Osteoblast (primary cell): ENCODE measurements at regions not wholly inside any gene's neighbourhood (a gene's known extent, or its start where the extent isn't known, plus 50 kb on each side); places are given as distances from the start of the nearest gene placed in this dataset.

Experiments used
- DNase-seq: peaks from one replicate; pipeline ENCODE4 v3.0.0; 2011; ENCODE audit warnings: low spot score, mixed read lengths; ENCODE audit not compliant: insufficient read length; ENCODE audit errors: missing footprints
- H2AFZ ChIP-seq: 2 replicates; pipeline ENCODE4 v1.6.0; 2011; ENCODE audit warnings: mild to moderate bottlenecking, low read length
- H3K27ac ChIP-seq: 2 replicates; pipeline ENCODE4 v1.5.1; 2011; ENCODE audit warnings: mild to moderate bottlenecking, low read depth, low read length, moderate library complexity
- H3K27me3 ChIP-seq: 2 replicates; pipeline ENCODE4 v1.6.0; 2012; ENCODE audit warnings: mild to moderate bottlenecking, control low read depth, inconsistent platforms, low read length, moderate library complexity; ENCODE audit not compliant: insufficient read depth
- H3K36me3 ChIP-seq: 2 replicates; pipeline ENCODE4 v1.5.1; 2011; ENCODE audit warnings: mild to moderate bottlenecking, low read length, control low read depth, moderate library complexity; ENCODE audit not compliant: insufficient read depth
- H3K4me1 ChIP-seq: 2 replicates; pipeline ENCODE4 v1.5.1; 2011; ENCODE audit warnings: mild to moderate bottlenecking, low read length, control low read depth, moderate library complexity; ENCODE audit not compliant: insufficient read depth
- H3K4me2 ChIP-seq: 2 replicates; pipeline ENCODE4 v1.6.0; 2011; ENCODE audit warnings: mild to moderate bottlenecking, low read length; ENCODE audit not compliant: insufficient read depth
- H3K4me3 ChIP-seq: fragments of 200-600 bp; sonication (generic); 3 replicates; pipeline ENCODE4 v1.5.1; 2012; ENCODE audit warnings: mild to moderate bottlenecking, low read length, inconsistent platforms; ENCODE audit not compliant: insufficient read depth
- H3K79me2 ChIP-seq: 2 replicates; pipeline ENCODE4 v1.6.0; 2012; ENCODE audit warnings: mild to moderate bottlenecking, low read length, control low read depth, inconsistent platforms; ENCODE audit not compliant: insufficient read depth
- H3K9me3 ChIP-seq: 2 replicates; pipeline ENCODE4 v1.5.1; 2011; ENCODE audit warnings: low read depth, low read length, control low read depth
- H4K20me1 ChIP-seq: 2 replicates; pipeline ENCODE4 v1.6.0; 2012; ENCODE audit warnings: mild to moderate bottlenecking, low read length, control low read depth; ENCODE audit not compliant: insufficient read depth
- TF ChIP-seq, protein P1 (sequence below): IDR thresholded peaks from 2 replicates; pipeline ENCODE4 v1.5.1; 2011; ENCODE audit warnings: mild to moderate bottlenecking, low read depth, low read length, moderate library complexity; ENCODE audit errors: extremely low read depth

DNA sequence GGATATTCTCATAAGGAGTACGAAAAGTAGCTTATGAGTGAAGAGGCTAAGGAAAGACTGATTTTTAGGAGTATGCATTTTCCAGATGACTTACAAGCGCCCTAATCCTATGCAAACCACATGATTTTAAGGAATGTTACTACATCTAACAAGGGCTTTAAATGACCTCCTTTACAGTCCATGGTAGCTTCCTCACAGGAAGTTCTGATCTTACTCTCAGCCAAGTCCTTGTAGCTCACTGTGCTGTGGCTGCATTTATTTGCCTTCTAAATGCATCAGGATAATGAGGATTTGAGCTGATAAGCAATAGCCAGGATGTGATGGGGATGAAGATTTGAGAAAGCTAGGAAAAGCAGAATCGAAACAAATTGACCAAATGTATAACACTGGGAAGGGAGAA lies 896.0 kb downstream of the MCTP2 start:
- no peaks in the 10 kb centered on the region for H3K4me1 ChIP-seq
- no peaks in the 10 kb centered on the region for H3K79me2 ChIP-seq
- no peaks in the 10 kb centered on the region for H3K36me3 ChIP-seq
- H3K9me3 ChIP-seq = no peaks in the 10 kb centered on the region
- TF ChIP-seq, protein P1, sequence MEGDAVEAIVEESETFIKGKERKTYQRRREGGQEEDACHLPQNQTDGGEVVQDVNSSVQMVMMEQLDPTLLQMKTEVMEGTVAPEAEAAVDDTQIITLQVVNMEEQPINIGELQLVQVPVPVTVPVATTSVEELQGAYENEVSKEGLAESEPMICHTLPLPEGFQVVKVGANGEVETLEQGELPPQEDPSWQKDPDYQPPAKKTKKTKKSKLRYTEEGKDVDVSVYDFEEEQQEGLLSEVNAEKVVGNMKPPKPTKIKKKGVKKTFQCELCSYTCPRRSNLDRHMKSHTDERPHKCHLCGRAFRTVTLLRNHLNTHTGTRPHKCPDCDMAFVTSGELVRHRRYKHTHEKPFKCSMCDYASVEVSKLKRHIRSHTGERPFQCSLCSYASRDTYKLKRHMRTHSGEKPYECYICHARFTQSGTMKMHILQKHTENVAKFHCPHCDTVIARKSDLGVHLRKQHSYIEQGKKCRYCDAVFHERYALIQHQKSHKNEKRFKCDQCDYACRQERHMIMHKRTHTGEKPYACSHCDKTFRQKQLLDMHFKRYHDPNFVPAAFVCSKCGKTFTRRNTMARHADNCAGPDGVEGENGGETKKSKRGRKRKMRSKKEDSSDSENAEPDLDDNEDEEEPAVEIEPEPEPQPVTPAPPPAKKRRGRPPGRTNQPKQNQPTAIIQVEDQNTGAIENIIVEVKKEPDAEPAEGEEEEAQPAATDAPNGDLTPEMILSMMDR = no peak
- DNase-seq = no peak
- H3K4me2 ChIP-seq = no peak overlapping the region
- no peak overlapping the region for H2AFZ ChIP-seq
- H3K4me3 ChIP-seq = no peak overlapping the region
- no peaks in the 10 kb centered on the region for H4K20me1 ChIP-seq
- no peaks in the 10 kb centered on the region for H3K27me3 ChIP-seq
- no peak overlapping the region for H3K27ac ChIP-seq

DNA sequence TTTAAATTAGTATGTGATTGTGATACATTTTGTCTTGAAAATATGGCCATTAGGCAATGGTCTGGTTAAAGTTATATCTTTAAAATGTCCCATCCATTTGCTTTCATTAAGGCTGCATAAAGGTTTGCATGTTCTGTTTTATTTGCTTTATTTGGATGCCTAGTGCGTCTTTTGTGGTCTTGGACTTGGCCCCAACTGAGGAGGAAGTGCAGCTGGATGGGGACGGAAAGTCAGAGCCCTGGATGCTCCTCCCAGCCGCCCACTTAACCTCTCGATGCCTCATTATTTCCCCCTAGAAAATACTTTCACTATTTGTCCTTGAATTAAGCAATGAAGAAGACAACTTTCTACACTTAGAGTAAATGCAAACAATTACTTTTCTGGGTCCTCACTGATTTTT lies 898.2 kb downstream of the MCTP2 start:
- Histone ChIP-seq H4K20me1 (no peaks in the 10 kb centered on the region), H3K4me2 (no peak overlapping the region), H3K36me3 (no peaks in the 10 kb centered on the region), H3K27ac (no peak overlapping the region), H3K4me3 (no peak overlapping the region), H2AFZ (no peak overlapping the region), H3K27me3 (no peaks in the 10 kb centered on the region), H3K4me1 (no peaks in the 10 kb centered on the region), H3K9me3 (no peaks in the 10 kb centered on the region), H3K79me2 (no peaks in the 10 kb centered on the region)
- no peak for DNase-seq
- TF ChIP-seq, protein P1 = no peak

DNA sequence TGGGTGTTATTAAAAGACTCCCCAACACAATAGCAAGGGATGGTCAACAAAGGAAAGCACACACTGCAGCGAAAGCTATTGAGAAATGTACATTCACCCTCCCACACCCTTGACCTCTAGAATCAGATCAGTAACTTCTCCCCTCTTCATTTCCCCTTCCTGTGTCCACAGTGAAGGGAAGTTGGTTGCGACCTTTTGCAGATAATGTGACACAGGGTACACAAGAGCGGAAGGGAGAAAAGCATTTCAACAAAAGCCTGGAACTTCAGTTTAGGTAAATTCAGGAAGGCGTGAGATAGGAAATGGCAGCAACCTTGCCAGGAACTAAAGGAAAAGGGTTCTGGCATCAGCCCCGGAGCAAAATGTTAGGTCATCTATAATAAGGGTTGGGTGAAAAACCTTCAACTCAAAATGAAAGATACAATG lies 899.8 kb downstream of the MCTP2 start:
- no peaks in the 10 kb centered on the region for H3K4me1 ChIP-seq
- DNase-seq = no peak
- no peaks in the 10 kb centered on the region for H4K20me1 ChIP-seq
- H3K4me3 ChIP-seq = no peak overlapping the region
- no peaks in the 10 kb centered on the region for H3K27me3 ChIP-seq
- no peaks in the 10 kb centered on the region for H3K9me3 ChIP-seq
- no peaks in the 10 kb centered on the region for H3K36me3 ChIP-seq
- no peaks in the 10 kb centered on the region for H3K79me2 ChIP-seq
- TF ChIP-seq, protein P1 = no peak
- H2AFZ ChIP-seq = no peak overlapping the region
- no peak overlapping the region for H3K27ac ChIP-seq
- no peak overlapping the region for H3K4me2 ChIP-seq

DNA sequence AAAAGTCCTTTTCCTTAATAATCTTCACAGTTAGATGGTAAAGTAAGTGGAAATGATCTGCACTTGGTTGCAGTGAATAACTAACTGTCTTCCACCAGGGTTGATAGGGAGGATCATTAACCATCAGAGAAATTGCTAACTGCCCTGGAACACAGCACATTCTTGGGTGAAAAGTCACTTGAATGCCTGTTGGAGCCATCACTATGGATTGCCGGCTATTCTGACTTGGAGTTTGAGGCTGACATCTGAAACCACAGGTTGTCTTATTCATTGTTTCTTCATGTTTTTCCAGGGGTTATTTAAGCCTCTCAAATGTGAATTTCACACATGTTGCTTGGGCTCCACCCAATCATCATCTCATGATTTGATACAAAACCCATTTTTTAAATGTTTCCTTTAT lies 901.4 kb downstream of the MCTP2 start:
- TF ChIP-seq, protein P1 = no peak
- H2AFZ ChIP-seq = no peak overlapping the region
- no peak overlapping the region for H3K4me3 ChIP-seq
- H3K9me3 ChIP-seq = no peaks in the 10 kb centered on the region
- H3K36me3 ChIP-seq = no peaks in the 10 kb centered on the region
- H3K27me3 ChIP-seq = no peaks in the 10 kb centered on the region
- H3K27ac ChIP-seq = no peak overlapping the region
- H3K4me1 ChIP-seq = no peaks in the 10 kb centered on the region
- H3K79me2 ChIP-seq = no peaks in the 10 kb centered on the region
- no peaks in the 10 kb centered on the region for H4K20me1 ChIP-seq
- H3K4me2 ChIP-seq = no peak overlapping the region
- DNase-seq = no peak
